Astrocyte (in vitro differentiated cells and primary cell): ENCODE measurements at regions not wholly inside any gene's neighbourhood (a gene's known extent, or its start where the extent isn't known, plus 50 kb on each side); places are given as distances from the start of the nearest gene placed in this dataset.

Experiments used
- DNase-seq: peaks from one replicate; pipeline ENCODE4 v3.0.0-alpha.2; 2010; ENCODE audit warnings: low read depth
- FAIRE-seq: peaks from 2 replicates; lab custom pipeline; 2011; peaks lifted over from hg19 to GRCh38; lab: Jason Lieb, UNC
- H2AFZ ChIP-seq: 2 replicates; pipeline ENCODE4 v1.6.0; 2012; ENCODE audit warnings: low read depth, low read length, inconsistent platforms
- H3K27ac ChIP-seq: 2 replicates; pipeline ENCODE4 v1.5.1; 2011; ENCODE audit warnings: low read depth, low read length, inconsistent platforms
- H3K27me3 ChIP-seq: 2 replicates; pipeline ENCODE4 v1.6.0; 2011; ENCODE audit warnings: low read length, inconsistent platforms; ENCODE audit not compliant: insufficient read depth
- H3K36me3 ChIP-seq: 2 replicates; pipeline ENCODE4 v1.5.1; 2011; ENCODE audit warnings: low read length, inconsistent platforms; ENCODE audit not compliant: insufficient read depth
- H3K4me1 ChIP-seq: 2 replicates; pipeline ENCODE4 v1.5.1; 2011; ENCODE audit warnings: low read length, inconsistent platforms; ENCODE audit not compliant: insufficient read depth
- H3K4me2 ChIP-seq: 2 replicates; pipeline ENCODE4 v1.6.0; 2012; ENCODE audit warnings: low read length, inconsistent platforms
- H3K4me3 ChIP-seq: 2 replicates; pipeline ENCODE4 v1.5.1; 2011; ENCODE audit warnings: low read depth, mild to moderate bottlenecking, low read length, inconsistent platforms; ENCODE audit not compliant: insufficient read depth
- H3K79me2 ChIP-seq: 2 replicates; pipeline ENCODE4 v1.6.0; 2012; ENCODE audit warnings: mild to moderate bottlenecking, low read length, inconsistent platforms; ENCODE audit not compliant: insufficient read depth
- H3K9ac ChIP-seq: 2 replicates; pipeline ENCODE4 v1.6.0; 2012; ENCODE audit warnings: mild to moderate bottlenecking, low read length, inconsistent platforms
- H3K9me3 ChIP-seq: 2 replicates; pipeline ENCODE4 v1.5.1; 2012; ENCODE audit warnings: low read depth, mild to moderate bottlenecking, low read length, inconsistent platforms; ENCODE audit not compliant: insufficient read depth
- H4K20me1 ChIP-seq: 2 replicates; pipeline ENCODE4 v1.6.0; 2012; ENCODE audit warnings: low read length, inconsistent platforms; ENCODE audit not compliant: insufficient read depth
- H3K27ac Mint-ChIP-seq: one replicate; pipeline ENCODE4 v1.8.0; 2021; ENCODE audit warnings: mild to moderate bottlenecking, mixed read lengths; ENCODE audit not compliant: unreplicated experiment
- H3K27me3 Mint-ChIP-seq: one replicate; pipeline ENCODE4 v1.8.0; 2021; ENCODE audit warnings: low read depth, mixed read lengths; ENCODE audit not compliant: unreplicated experiment
- H3K36me3 Mint-ChIP-seq: one replicate; pipeline ENCODE4 v1.8.0; 2021; ENCODE audit warnings: low read depth, mixed read lengths; ENCODE audit not compliant: unreplicated experiment
- H3K4me1 Mint-ChIP-seq: one replicate; pipeline ENCODE4 v1.8.0; 2021; ENCODE audit warnings: low read depth, mixed read lengths; ENCODE audit not compliant: unreplicated experiment
- H3K4me3 Mint-ChIP-seq: one replicate; pipeline ENCODE4 v1.8.0; 2021; ENCODE audit warnings: mild to moderate bottlenecking, moderate library complexity, mixed read lengths; ENCODE audit not compliant: unreplicated experiment
- H3K9me3 Mint-ChIP-seq: one replicate; pipeline ENCODE4 v1.8.0; 2021; ENCODE audit warnings: mild to moderate bottlenecking, mixed read lengths; ENCODE audit not compliant: unreplicated experiment
- EZH2 ChIP-seq: IDR thresholded peaks from 2 replicates; pipeline ENCODE4 v1.6.1; 2012; ENCODE audit warnings: mild to moderate bottlenecking, low read length, inconsistent platforms; ENCODE audit not compliant: insufficient read depth
- TF ChIP-seq, protein P1 (sequence below): IDR thresholded peaks from 2 replicates; pipeline ENCODE4 v1.5.1; 2011; ENCODE audit warnings: low read depth, mild to moderate bottlenecking, inconsistent platforms, low read length, moderate library complexity; ENCODE audit not compliant: insufficient read depth

DNA sequence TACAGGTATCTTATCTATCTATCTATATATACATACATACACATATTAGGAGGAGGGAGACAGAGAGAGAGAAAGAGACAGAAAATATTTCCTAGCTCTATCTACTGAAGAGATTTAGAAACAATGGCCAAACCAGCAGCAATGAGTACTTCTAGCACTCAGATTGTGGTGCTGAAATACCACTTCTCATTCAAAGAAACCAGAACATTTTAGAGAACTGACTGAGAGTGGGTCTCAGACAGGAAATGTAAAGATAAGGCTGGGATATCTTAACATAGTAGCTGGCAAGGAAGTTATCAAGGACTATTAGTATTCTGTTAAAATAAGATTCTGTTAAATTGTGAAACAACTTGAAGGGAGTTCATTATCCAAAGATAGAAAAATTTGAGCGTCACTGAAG is 57.0 kb downstream of the DNAAF9 start:
- no peak overlapping the region for H3K9ac ChIP-seq
- no peaks in the 10 kb centered on the region for H3K4me1 Mint-ChIP-seq
- H3K27ac ChIP-seq = no peak overlapping the region
- no peaks in the 10 kb centered on the region for H3K79me2 ChIP-seq
- no peak overlapping the region for H3K4me3 Mint-ChIP-seq
- no peak for DNase-seq
- H3K4me3 ChIP-seq = no peak overlapping the region
- no peaks in the 10 kb centered on the region for H3K9me3 Mint-ChIP-seq
- H3K27me3 ChIP-seq = no peaks in the 10 kb centered on the region
- no peak overlapping the region for H3K27ac Mint-ChIP-seq
- peaks cover 3% of the 10 kb centered on the region for H4K20me1 ChIP-seq
- peaks cover 17% of the 10 kb centered on the region for H3K36me3 ChIP-seq
- H3K4me1 ChIP-seq = no peaks in the 10 kb centered on the region
- H2AFZ ChIP-seq = no peak overlapping the region
- H3K9me3 ChIP-seq = no peaks in the 10 kb centered on the region
- no peak for FAIRE-seq
- no peak overlapping the region for H3K4me2 ChIP-seq
- peaks cover 4% of the 10 kb centered on the region for H3K36me3 Mint-ChIP-seq
- H3K27me3 Mint-ChIP-seq = no peaks in the 10 kb centered on the region
- no peak for TF ChIP-seq EZH2
- TF ChIP-seq, protein P1, sequence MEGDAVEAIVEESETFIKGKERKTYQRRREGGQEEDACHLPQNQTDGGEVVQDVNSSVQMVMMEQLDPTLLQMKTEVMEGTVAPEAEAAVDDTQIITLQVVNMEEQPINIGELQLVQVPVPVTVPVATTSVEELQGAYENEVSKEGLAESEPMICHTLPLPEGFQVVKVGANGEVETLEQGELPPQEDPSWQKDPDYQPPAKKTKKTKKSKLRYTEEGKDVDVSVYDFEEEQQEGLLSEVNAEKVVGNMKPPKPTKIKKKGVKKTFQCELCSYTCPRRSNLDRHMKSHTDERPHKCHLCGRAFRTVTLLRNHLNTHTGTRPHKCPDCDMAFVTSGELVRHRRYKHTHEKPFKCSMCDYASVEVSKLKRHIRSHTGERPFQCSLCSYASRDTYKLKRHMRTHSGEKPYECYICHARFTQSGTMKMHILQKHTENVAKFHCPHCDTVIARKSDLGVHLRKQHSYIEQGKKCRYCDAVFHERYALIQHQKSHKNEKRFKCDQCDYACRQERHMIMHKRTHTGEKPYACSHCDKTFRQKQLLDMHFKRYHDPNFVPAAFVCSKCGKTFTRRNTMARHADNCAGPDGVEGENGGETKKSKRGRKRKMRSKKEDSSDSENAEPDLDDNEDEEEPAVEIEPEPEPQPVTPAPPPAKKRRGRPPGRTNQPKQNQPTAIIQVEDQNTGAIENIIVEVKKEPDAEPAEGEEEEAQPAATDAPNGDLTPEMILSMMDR = no peak

DNA sequence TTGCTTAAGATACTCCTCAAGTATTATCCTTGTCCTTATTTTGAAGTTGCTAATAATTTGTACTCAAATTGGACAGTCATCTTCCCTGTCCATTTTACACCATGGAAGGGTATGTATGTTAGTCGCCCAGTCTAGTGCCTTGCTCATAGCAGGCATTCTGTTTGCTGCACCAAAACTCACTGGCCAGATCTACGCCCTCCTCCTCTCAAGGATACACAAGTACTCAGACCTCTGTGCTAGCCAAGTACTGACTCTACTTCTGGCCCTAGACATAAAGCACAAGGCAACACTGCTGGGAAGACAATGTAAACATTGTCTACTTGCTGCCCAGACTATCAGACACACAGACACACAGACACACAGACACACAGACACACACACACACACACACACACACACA is 57.7 kb downstream of the DNAAF9 start:
- Histone ChIP-seq H3K9me3 (no peaks in the 10 kb centered on the region), H4K20me1 (peaks cover 3% of the 10 kb centered on the region), H3K4me2 (no peak overlapping the region), H3K4me1 (no peaks in the 10 kb centered on the region), H3K79me2 (no peaks in the 10 kb centered on the region), H3K36me3 (peaks cover 16% of the 10 kb centered on the region), H3K4me3 (no peak overlapping the region), H3K9ac (no peak overlapping the region), H2AFZ (no peak overlapping the region), H3K27ac (no peak overlapping the region), H3K27me3 (no peaks in the 10 kb centered on the region)
- H3K27me3 Mint-ChIP-seq = no peaks in the 10 kb centered on the region
- H3K4me1 Mint-ChIP-seq = no peaks in the 10 kb centered on the region
- peaks cover 8% of the 10 kb centered on the region for H3K36me3 Mint-ChIP-seq
- FAIRE-seq = no peak
- no peak overlapping the region for H3K4me3 Mint-ChIP-seq
- no peak for TF ChIP-seq EZH2
- TF ChIP-seq, protein P1 = no peak
- no peaks in the 10 kb centered on the region for H3K9me3 Mint-ChIP-seq
- no peak overlapping the region for H3K27ac Mint-ChIP-seq
- no peak for DNase-seq

DNA sequence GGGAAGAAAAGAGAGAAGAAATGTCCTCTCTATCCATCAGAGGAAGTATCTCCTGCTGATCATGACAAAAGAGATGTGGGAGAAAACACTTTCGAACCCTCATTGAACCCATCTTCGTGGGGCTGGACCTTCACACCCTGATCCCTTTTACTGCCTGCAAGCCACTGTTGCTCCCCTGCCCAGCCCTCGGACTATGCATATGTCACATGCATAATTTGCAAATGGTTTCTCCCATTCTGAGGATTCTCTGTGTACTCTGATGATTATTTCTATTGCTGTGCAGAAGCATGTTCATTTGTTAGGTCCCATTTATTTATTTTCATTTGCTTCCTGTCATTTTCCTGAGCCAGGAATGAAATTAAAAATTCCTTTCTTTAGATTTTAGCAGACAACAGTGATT is 64.7 kb downstream of the DNAAF9 start:
- Histone ChIP-seq H4K20me1 (no peaks in the 10 kb centered on the region), H3K9ac (no peak overlapping the region), H3K9me3 (no peaks in the 10 kb centered on the region), H3K4me1 (no peaks in the 10 kb centered on the region), H3K4me3 (no peak overlapping the region), H3K79me2 (no peaks in the 10 kb centered on the region), H2AFZ (no peak overlapping the region), H3K27ac (no peak overlapping the region), H3K36me3 (peaks cover 21% of the 10 kb centered on the region), H3K4me2 (no peak overlapping the region), H3K27me3 (no peaks in the 10 kb centered on the region)
- no peak for FAIRE-seq
- H3K27ac Mint-ChIP-seq = no peak overlapping the region
- no peak overlapping the region for H3K4me3 Mint-ChIP-seq
- no peaks in the 10 kb centered on the region for H3K4me1 Mint-ChIP-seq
- TF ChIP-seq, protein P1 = no peak
- TF ChIP-seq EZH2 = no peak
- peaks cover 18% of the 10 kb centered on the region for H3K36me3 Mint-ChIP-seq
- no peak for DNase-seq
- H3K9me3 Mint-ChIP-seq = no peaks in the 10 kb centered on the region
- no peaks in the 10 kb centered on the region for H3K27me3 Mint-ChIP-seq
